ENCODE measurements at regions not wholly inside any gene's neighbourhood (a gene's known extent, or its start where the extent isn't known, plus 50 kb on each side); places are given as distances from the start of the nearest gene placed in this dataset.

- no peak overlapping the region for H3K27ac ChIP-seq (ENCODE audit: low read depth, low read length)
- no peak overlapping the region for H3K9ac ChIP-seq (replicated peaks in 1 of 4; ENCODE audit: extremely low read depth in 1 of 4, low read depth in 3 of 4, low read length in 3 of 4)
- no peak overlapping the region for H3K4me3 ChIP-seq (ENCODE audit: extremely low read depth in 1 of 4, insufficient read depth in 2 of 4, low read depth in 3 of 4, low read length in 4 of 4)
- no peak for TF ChIP-seq ATF2 (IDR thresholded peaks at IDR 0.05; ENCODE audit: low read length)
- TF ChIP-seq BACH1 (IDR thresholded peaks at IDR 0.05; ENCODE audit: low read length): no peak
- TF ChIP-seq TCF12 (IDR thresholded peaks at IDR 0.05; ENCODE audit: low read depth, low read length): peak; percentile 66; the same call in 1 of the 2 replicates
- TF ChIP-seq RBBP5 (IDR thresholded peaks at IDR 0.05; ENCODE audit: borderline replicate concordance, low read depth, low read length): 0 out of 2 replicates have a peak, but pooled peaks have one; percentile 22
- no peak for TF ChIP-seq TAF7 (optimal IDR thresholded peaks at IDR 0.05; ENCODE audit: borderline replicate concordance, low read depth, low read length)
- TF ChIP-seq ASH2L (IDR thresholded peaks at IDR 0.05; ENCODE audit: low read length): peak; percentile 27
- TF ChIP-seq BRCA1 (IDR thresholded peaks at IDR 0.05; ENCODE audit: low read depth, low read length): no peak
- TF ChIP-seq KDM4A (IDR thresholded peaks at IDR 0.05; ENCODE audit: low read depth, low read length, severe bottlenecking): no peak
- TF ChIP-seq CHD2 (IDR thresholded peaks at IDR 0.05; ENCODE audit: low read length): 0 out of 2 replicates have a peak, but pooled peaks have one; percentile 14
- no peak for TF ChIP-seq CBX8 (IDR thresholded peaks at IDR 0.05; ENCODE audit: borderline replicate concordance, low read depth, low read length)
- no peak for TF ChIP-seq SP4 (IDR thresholded peaks at IDR 0.05; ENCODE audit: low read length)
- no peak for TF ChIP-seq FOSL1 (IDR thresholded peaks at IDR 0.05; ENCODE audit: insufficient read depth, low read depth, low read length)
- peak; percentile 62; the same call in 1 of the 2 replicates for TF ChIP-seq SP1 (IDR thresholded peaks at IDR 0.05; ENCODE audit: low read depth, low read length)
Measured at GRCh38 chr9:7549249-7549648, 250.3 kb downstream of the DMAC1 start.

More at GRCh38 chr9:7549249-7549648, 250.3 kb downstream of the DMAC1 start:
- Histone ChIP-seq H3K27me3 (replicated peaks in 1 of 4; ENCODE audit: control insufficient read depth in 3 of 4, extremely low read depth in 1 of 4, insufficient read depth in 3 of 4, low read length in 3 of 4) (no peaks in the 10 kb centered on the region), H2AFZ (ENCODE audit: low read length) (peak overlapping the region; percentile 76), H3K56ac (replicated peaks; ENCODE audit: insufficient read length, low read depth, low read length) (no peak overlapping the region), H3K36me3 (ENCODE audit: control insufficient read depth in 2 of 4, insufficient read depth in 4 of 4, low read length in 3 of 4) (no peaks in the 10 kb centered on the region), H3K4me1 (replicated peaks in 1 of 4; ENCODE audit: control insufficient read depth in 3 of 4, insufficient read depth in 4 of 4, low read length in 3 of 4) (peaks cover 0 to 8% (median 3%) of the 10 kb centered on the region in 4 experiments; a peak in 4 of 7 replicates), H4K20me1 (replicated peaks in 1 of 2; ENCODE audit: control insufficient read depth in 1 of 2, insufficient read depth in 2 of 2, low read length in 2 of 2) (no peaks in the 10 kb centered on the region), H3K14ac (ENCODE audit: insufficient read length) (no peak overlapping the region), H3K4ac (replicated peaks; ENCODE audit: insufficient read length, low read depth, low read length) (no peak overlapping the region), H3K9me3 (ENCODE audit: insufficient read depth in 2 of 2, low read depth in 1 of 2, low read length in 1 of 2) (no peaks in the 10 kb centered on the region), H2BK5ac (ENCODE audit: low read depth, low read length) (peak overlapping the region; percentile 71; the same call in 1 of the 2 replicates), H4K8ac (ENCODE audit: extremely low read depth, insufficient read depth, low read length) (no peak overlapping the region), H3K23me2 (ENCODE audit: low read depth, low read length) (no peaks in the 10 kb centered on the region), H3K23ac (ENCODE audit: insufficient read length) (no peak overlapping the region), H2BK12ac (ENCODE audit: low read depth, low read length) (no peak overlapping the region), H2BK120ac (replicated peaks; ENCODE audit: low read depth, low read length) (no peak overlapping the region), H3K4me2 (ENCODE audit: insufficient read depth in 1 of 2, low read depth in 2 of 2, low read length in 2 of 2) (peak overlapping the region in 1 of 2 experiments; percentile 34; a peak in 1 of 4 replicates), H2BK15ac (ENCODE audit: low read length) (peak overlapping the region; percentile 29; the same call in 1 of the 2 replicates), H4K91ac (replicated peaks; ENCODE audit: insufficient read length, low read length) (no peak overlapping the region), H3K79me2 (ENCODE audit: control insufficient read depth in 1 of 2, insufficient read depth in 2 of 2, low read length in 2 of 2) (no peaks in the 10 kb centered on the region), H3K18ac (ENCODE audit: extremely low read depth, low read length) (peak overlapping the region; percentile 56), H4K5ac (ENCODE audit: insufficient read length, low read depth, low read length) (no peak overlapping the region), H2BK20ac (ENCODE audit: low read length) (no peak overlapping the region), H2AK5ac (ENCODE audit: low read depth, low read length) (no peak overlapping the region), H3K79me1 (ENCODE audit: low read depth, low read length) (no peaks in the 10 kb centered on the region)
- ChIA-PET POLR2A (ENCODE audit: partially characterized antibody) (no interaction called here), CTCF (ENCODE audit: partially characterized antibody) (interaction anchor here (0.7 to 1.1 kb wide), 3 partner anchors 9 to 14 kb away, joined by 3 to 4 read pairs (median 3); no protein-coding TSS in a partner anchor)
- WGBS, 2 experiments (ENCODE audit: extremely low coverage in 1 of 2, insufficient coverage in 1 of 2, insufficient read length in 1 of 2, insufficient replicate concordance in 2 of 2, low coverage in 1 of 2, low lambda C conversion rate in 2 of 2, missing lambda C conversion rate in 1 of 2): 75% methylated on average over 3 of the region's 3 CpGs; no CpG with 5 or more reads in 1 of the 2 experiments
- DNase-seq (ENCODE audit: low read depth in 1 of 2, low spot score in 2 of 2) (peak in 1 of 2 experiments; percentile 53), FAIRE-seq (no peak)

Measured in H1 (cell line).